ENCODE measurements at regions not wholly inside any gene's neighbourhood (a gene's known extent, or its start where the extent isn't known, plus 50 kb on each side); places are given as distances from the start of the nearest gene placed in this dataset.
"Not testable (repeated sequence)": the region's sequence is repeated elsewhere in the genome, so short reads cannot be mapped to it uniquely, and the experiment has no call there.

DNA sequence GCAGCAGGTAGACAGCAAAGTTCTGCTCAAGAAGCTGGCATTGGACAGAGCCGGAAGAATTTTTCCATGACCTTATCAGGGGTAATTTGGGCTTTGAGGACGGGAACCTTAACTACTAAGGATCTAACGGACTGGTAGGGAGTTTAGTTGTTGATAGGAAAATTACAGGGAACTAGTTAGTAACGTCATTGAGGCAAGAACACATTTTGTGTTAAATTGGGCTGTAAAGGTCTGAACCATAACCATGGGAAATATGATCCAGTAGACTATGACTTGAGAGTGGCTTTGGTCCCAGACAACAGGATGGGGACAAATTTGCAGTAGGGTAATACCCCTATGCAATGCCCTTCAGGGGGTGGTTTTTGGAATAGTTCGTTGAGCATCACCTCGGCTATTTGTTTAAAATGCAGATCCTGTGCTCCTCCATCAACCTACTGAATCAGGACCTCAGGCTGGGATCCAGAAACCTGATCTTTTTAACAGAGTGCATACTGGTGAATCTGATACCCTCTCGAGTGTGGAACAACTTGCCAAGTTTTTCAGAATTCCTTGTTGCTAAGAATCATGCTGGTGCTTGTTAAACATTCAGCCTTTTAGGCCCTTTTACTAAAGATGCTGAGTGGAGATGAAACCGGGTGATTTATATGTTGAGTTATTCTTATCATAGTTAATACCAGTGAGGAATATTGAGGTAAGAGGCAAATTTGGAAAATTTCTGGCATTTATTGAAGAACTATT is 255.1 kb downstream of the MAP2K6 start:
- DNase-seq (ENCODE audit: insufficient read length, low spot score) (no peak), FAIRE-seq (no peak)

DNA sequence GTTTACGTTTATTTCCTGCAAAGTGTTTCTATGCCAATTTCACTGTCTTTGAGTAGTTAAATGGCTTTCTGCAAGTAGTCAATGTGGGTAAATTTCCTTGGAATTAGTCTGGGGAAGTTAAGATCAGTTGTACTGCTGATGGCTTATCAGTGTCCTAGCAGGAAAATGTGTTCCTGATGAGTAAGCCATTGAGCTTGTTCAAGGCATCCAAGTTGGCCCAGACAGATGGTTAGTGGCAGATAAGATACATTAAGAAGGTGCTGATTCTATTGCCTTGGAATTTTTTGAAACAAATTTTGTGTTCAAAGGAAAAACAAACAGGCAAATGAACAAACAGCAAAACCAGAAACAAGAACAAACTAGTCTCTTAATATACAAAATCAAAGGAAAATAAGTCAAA is 258.4 kb downstream of the MAP2K6 start:
- no peak for FAIRE-seq
- DNase-seq (ENCODE audit: insufficient read length, low spot score), result no peak

GRCh38 chr17:69677130-69677529 is 262.6 kb downstream of the MAP2K6 start:
- no peak for FAIRE-seq

GRCh38 chr17:69678206-69678605 is 263.7 kb downstream of the MAP2K6 start:
- no peak for FAIRE-seq

More at GRCh38 chr17:69677130-69677529, 262.6 kb downstream of the MAP2K6 start:
- DNase-seq (ENCODE audit: insufficient read length, low spot score), result no peak

DNA sequence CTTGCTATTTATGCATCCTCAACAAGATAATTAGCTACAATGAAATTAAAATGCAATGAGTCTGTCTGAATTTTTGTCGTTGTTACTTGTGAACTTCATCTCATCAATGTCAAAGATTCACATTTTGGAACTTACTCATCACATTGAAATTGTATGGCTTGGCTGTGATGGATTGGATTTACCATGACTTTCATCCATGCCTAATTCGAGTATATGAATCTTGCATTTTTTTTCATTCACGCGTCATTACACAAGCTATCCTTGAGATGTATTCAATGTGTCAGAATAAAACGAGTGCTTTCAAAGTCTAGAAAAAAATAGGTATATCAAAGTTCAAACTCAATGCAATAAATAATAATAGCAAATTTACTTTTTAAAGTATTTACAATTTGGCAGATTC is 265.3 kb downstream of the MAP2K6 start:
- no peak for DNase-seq (ENCODE audit: insufficient read length, low spot score)
- no peak for FAIRE-seq

More at GRCh38 chr17:69678206-69678605, 263.7 kb downstream of the MAP2K6 start:
- DNase-seq (ENCODE audit: insufficient read length, low spot score), result no peak

DNA sequence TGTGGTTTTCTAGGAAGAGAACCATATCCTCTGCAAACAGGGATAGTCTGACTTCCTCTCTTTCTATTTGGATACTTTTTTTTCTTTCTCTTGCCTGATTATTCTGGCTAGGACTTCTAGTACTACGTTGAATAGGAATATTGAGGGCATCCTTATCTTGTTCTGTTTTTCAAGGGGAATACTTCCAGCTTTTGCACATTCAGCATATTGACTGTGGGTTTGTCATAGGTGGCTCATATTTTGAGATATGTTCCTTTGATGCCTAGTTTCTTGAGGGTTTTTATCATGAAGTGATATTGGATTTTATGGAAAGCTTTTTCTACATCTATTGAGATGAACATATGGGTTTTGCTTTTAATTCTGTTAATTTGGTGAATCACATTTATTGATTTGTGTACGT is 269.8 kb downstream of the MAP2K6 start:
- FAIRE-seq (no peak), DNase-seq (ENCODE audit: insufficient read length, low spot score) (no peak)

DNA sequence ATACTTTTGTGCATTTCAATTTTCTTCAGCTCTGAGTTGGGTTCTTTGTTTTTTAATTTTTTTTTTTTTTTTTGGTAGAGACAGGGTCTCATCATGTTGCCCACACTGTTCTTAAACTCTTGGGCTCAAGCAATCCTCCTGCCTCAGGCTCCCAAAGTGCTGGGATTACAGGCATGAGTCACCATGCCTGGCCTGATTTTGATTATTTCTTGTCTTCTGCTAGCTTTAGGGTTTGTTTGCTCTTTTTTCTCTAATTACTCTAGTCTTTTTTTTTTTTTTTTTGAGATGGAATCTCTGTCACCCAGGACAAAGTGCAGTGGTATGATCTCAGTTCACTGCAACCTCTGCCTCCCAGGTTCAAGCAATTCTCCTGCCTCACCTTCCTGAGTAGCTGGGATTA is 270.7 kb downstream of the MAP2K6 start:
- not testable (repeated sequence) for FAIRE-seq; DNase-seq (ENCODE audit: insufficient read length, low spot score)

DNA sequence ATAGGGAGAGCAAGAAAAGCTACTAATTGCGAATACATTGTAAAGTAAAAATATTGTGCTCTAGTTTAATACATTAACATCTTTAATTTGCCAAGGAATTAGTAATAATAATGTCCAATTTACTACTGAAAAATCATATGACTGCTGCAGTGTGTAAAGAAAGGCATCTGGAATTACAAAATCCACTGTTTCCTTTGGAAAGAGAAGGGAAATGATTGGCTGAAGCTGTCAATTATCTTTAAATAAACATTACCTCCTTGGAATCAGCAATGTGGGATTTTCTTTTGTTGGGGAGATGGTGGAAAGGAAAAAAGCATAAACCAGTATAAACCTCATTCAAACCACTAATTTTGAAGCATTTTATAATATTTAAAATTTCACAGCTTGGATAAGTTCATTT is 276.0 kb downstream of the MAP2K6 start:
- FAIRE-seq, result no peak
- DNase-seq (ENCODE audit: insufficient read length, low spot score), result no peak

GRCh38 chr17:69692171-69692570 is 277.7 kb downstream of the MAP2K6 start:
- FAIRE-seq (no peak), DNase-seq (ENCODE audit: insufficient read length, low spot score) (no peak)

GRCh38 chr17:69695646-69696045 is 281.1 kb downstream of the MAP2K6 start:
- DNase-seq (ENCODE audit: insufficient read length, low spot score) (no peak), FAIRE-seq (no peak)

DNA sequence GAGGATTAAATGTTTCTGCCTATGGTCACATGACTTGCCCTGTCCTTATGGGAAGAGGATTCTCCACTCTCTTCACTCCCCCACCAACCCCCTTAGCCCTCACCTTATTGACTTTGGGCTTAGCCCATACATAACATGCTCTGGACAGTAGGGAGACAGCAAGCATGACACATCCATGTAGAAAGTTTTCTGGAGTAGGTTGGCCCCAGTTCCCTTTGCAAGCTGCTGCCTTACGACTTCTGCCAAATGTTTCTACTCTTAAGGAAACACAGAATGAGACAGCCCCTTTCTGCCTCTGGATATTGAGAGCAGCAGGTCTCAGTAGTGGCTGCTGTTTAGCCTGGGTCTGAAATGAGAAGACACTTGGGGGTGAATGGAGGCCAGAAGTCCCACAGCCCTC is 282.2 kb downstream of the MAP2K6 start:
- DNase-seq (ENCODE audit: insufficient read length, low spot score), result no peak
- no peak for FAIRE-seq

DNA sequence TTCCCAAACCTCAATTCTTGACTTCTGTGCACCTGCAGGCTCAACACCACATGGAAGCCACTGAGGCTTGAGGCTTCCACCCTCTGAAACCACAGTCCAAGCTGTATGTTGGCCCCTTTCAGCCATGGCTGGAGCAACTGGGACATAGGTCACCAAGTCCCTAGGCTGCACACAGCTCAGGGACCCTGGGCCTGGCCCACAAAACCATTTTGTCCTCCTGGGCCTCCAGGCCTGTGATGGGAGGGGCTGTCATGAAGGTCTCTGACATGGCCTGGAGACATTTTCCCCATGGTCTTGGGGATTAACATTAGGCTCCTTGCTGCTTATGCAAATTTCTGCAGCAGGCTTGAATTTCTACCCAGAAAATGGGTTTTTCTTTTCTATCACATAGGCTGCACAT is 283.9 kb downstream of the MAP2K6 start:
- not testable (repeated sequence) for FAIRE-seq; DNase-seq (ENCODE audit: insufficient read length, low spot score)

DNA sequence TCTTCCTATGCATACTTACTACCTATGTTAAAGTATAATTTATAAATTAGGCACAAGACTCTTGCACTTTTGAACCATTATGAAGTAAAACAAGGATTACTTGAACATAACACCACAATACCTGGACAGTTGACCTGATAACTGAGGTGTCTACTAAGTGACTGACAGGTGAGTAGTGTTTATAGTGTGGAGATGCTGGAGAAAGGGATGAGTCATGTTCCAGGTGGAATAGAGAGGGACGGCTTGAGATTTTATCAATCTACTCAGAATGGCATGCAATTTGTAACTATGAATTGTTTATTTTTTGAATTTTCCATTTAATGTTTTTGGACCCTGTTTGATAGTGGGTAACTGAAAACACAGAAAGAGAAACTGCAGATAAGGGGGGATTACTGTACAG is 287.6 kb downstream of the MAP2K6 start:
- no peak for FAIRE-seq
- DNase-seq (ENCODE audit: insufficient read length, low spot score), result no peak

- no peak for DNase-seq (ENCODE audit: insufficient read length, low spot score)
- FAIRE-seq, result no peak
These were observed 289.3 kb downstream of the MAP2K6 start for GRCh38 chr17:69703751-69704150.

GRCh38 chr17:69704935-69705334 is 290.4 kb downstream of the MAP2K6 start:
- no peak for FAIRE-seq
- no peak for DNase-seq (ENCODE audit: insufficient read length, low spot score)

- FAIRE-seq, result no peak
- DNase-seq (ENCODE audit: insufficient read length, low spot score), result no peak
These were observed 291.6 kb downstream of the MAP2K6 start for GRCh38 chr17:69706127-69706526.

DNA sequence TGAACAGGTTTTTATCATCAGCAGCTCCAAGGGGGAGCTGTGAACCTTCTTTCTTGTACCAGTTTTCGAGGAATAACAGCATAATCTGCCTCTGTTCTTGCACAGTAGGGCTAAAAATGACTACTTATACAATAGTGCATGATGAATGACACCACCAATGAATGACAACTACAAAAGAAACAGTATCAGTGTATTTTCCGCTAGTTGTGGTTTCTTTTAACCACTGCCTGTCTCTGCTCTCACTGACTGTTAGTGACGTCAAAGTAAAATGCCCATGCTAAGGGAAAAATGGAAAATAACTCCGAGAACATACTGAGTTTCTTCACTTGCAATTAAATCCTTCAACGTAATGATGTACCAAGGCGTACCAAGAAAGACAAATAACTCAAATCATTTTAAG is 294.9 kb downstream of the MAP2K6 start:
- no peak for FAIRE-seq
- DNase-seq (ENCODE audit: insufficient read length, low spot score), result no peak

DNA sequence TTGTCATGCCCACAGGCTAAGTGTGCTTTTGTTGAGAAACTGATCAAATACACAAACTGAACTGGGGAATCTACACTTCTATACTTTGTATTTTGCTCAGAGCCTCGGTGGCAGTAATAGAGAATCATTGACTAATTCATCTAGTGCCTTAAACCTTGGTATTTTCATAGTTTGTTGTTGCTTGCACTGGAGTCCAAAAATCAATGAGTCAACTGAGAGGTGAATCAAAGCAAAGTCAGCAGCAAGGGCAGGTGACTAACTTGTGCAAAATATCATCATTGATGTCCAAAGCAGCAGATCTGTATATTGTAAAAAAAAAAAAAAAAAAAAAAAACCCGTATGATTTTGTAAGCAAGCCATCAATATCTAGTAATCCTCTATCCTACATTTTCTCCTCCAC is 296.4 kb downstream of the MAP2K6 start:
- FAIRE-seq, result no peak
- no peak for DNase-seq (ENCODE audit: insufficient read length, low spot score)

GRCh38 chr17:69711541-69711940 is 297.0 kb downstream of the MAP2K6 start:
- no peak for FAIRE-seq

GRCh38 chr17:69712801-69713311 is 298.4 kb downstream of the MAP2K6 start:
- no peak for FAIRE-seq

More at GRCh38 chr17:69711541-69711940, 297.0 kb downstream of the MAP2K6 start:
- DNase-seq (ENCODE audit: insufficient read length, low spot score), result no peak

DNA sequence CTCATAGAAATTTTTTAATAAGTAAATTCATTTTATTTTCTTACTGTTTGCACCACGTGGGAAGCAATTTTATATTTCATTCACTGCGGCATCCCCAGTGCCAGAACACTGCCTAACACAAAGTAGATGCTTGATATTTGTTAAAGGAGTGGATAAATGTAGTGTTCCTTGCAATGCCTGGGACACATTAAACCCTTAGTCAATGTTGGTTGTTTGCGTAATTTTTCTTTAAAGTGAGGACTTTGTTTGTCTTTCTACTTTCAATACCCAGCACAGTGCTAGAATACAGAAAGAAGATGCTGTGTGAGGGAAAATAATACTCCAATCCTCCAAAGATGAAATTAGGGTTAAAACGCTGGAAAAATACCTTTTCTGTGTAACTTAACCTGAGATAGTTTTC is 299.3 kb downstream of the MAP2K6 start:
- DNase-seq (ENCODE audit: insufficient read length, low spot score) (no peak), FAIRE-seq (no peak)

More at GRCh38 chr17:69712801-69713311, 298.4 kb downstream of the MAP2K6 start:
- DNase-seq (ENCODE audit: insufficient read length, low spot score), result no peak

GRCh38 chr17:69714669-69715068 is 300.2 kb downstream of the MAP2K6 start:
- FAIRE-seq (no peak), DNase-seq (ENCODE audit: insufficient read length, low spot score) (no peak)

GRCh38 chr17:69715656-69716055 is 301.2 kb downstream of the MAP2K6 start:
- no peak for DNase-seq (ENCODE audit: insufficient read length, low spot score)
- FAIRE-seq, result no peak
